Colonic mucosa (tissue), 4 donors: ENCODE measurements at regions not wholly inside any gene's neighbourhood (a gene's known extent, or its start where the extent isn't known, plus 50 kb on each side); places are given as distances from the start of the nearest gene placed in this dataset.

Source experiments
- DNase-seq: peaks from one replicate; pipeline ENCODE4 v3.0.0-alpha.2; 2020
- H3K27ac ChIP-seq: fragments of 200-600 bp; one replicate; pipeline ENCODE4 v1.8.0; 2021
- H3K27me3 ChIP-seq: fragments of 200-600 bp; one replicate; pipeline ENCODE4 v1.8.0; 2021
- H3K36me3 ChIP-seq: fragments of 200-600 bp; one replicate; pipeline ENCODE4 v1.8.0; 2021
- H3K4me1 ChIP-seq: fragments of 200-600 bp; one replicate; pipeline ENCODE4 v1.8.0; 2021; ENCODE audit warnings: mild to moderate bottlenecking
- H3K4me3 ChIP-seq: fragments of 200-600 bp; one replicate; pipeline ENCODE4 v1.8.0; 2021
- H3K9ac ChIP-seq, 2 donors: one replicate each; pipeline ENCODE4 v1.7.0; 2013; ENCODE audit warnings: control low read depth in 2 of 2, low read depth in 2 of 2, low read length in 2 of 2
- H3K9me3 ChIP-seq: fragments of 200-600 bp; one replicate; pipeline ENCODE4 v1.8.0; 2021
- CTCF ChIP-seq: fragments of 200-600 bp; IDR thresholded peaks from one replicate; pipeline ENCODE4 v1.8.0; 2022; ENCODE audit warnings: antibody characterized with exemption, mild to moderate bottlenecking
- intact Hi-C: fragments of 100-400 bp; cut with DNase I; formaldehyde crosslinking; loops from one replicate; pipeline ENCODE4 v1.14.1; 2022
- donor health status: healthy.
- donor health status: DM: no; HTN: no; CAD: no.
- donor health status: DM: no; HTN: no; CAD: no.

GRCh38 chr2:220782609-220783113 is 789.4 kb downstream of the EPHA4 start:
- Histone ChIP-seq H3K27ac (no peak overlapping the region), H3K27me3 (no peaks in the 10 kb centered on the region), H3K36me3 (no peaks in the 10 kb centered on the region), H3K9me3 (no peaks in the 10 kb centered on the region), H3K4me1 (no peaks in the 10 kb centered on the region), H3K9ac (no peak overlapping the region), H3K4me3 (no peak overlapping the region)
- no peak for TF ChIP-seq CTCF
- intact Hi-C loops, result no loop called here
- DNase-seq, result no peak

- H3K4me1 ChIP-seq, result no peaks in the 10 kb centered on the region
- no peak overlapping the region for H3K9ac ChIP-seq
- intact Hi-C loops, result no loop called here
These were observed 788.4 kb downstream of the EPHA4 start for GRCh38 chr2:220783671-220784070.

GRCh38 chr2:220785178-220785577 is 786.9 kb downstream of the EPHA4 start:
- TF ChIP-seq CTCF, result no peak
- no peak for DNase-seq
- Histone ChIP-seq H3K27me3 (no peaks in the 10 kb centered on the region), H3K4me3 (no peak overlapping the region), H3K4me1 (no peaks in the 10 kb centered on the region), H3K27ac (no peak overlapping the region), H3K36me3 (no peaks in the 10 kb centered on the region), H3K9ac (no peak overlapping the region), H3K9me3 (no peaks in the 10 kb centered on the region)
- intact Hi-C loops, result no loop called here

More at GRCh38 chr2:220783671-220784070, 788.4 kb downstream of the EPHA4 start:
- TF ChIP-seq CTCF, result no peak
- no peak for DNase-seq
- Histone ChIP-seq H3K4me3 (no peak overlapping the region), H3K27ac (no peak overlapping the region), H3K9me3 (no peaks in the 10 kb centered on the region), H3K27me3 (no peaks in the 10 kb centered on the region), H3K36me3 (no peaks in the 10 kb centered on the region)

GRCh38 chr2:220786216-220786615 is 785.9 kb downstream of the EPHA4 start:
- Histone ChIP-seq H3K4me1 (no peaks in the 10 kb centered on the region), H3K36me3 (no peaks in the 10 kb centered on the region), H3K27ac (no peak overlapping the region), H3K9ac (no peak overlapping the region), H3K27me3 (no peaks in the 10 kb centered on the region), H3K9me3 (no peaks in the 10 kb centered on the region), H3K4me3 (no peak overlapping the region)
- no peak for DNase-seq
- no peak for TF ChIP-seq CTCF
- intact Hi-C loops, result no loop called here

- H3K27ac ChIP-seq, result no peak overlapping the region
- no peak overlapping the region for H3K4me3 ChIP-seq
- no peaks in the 10 kb centered on the region for H3K27me3 ChIP-seq
- no peak overlapping the region for H3K9ac ChIP-seq
- no peaks in the 10 kb centered on the region for H3K4me1 ChIP-seq
- intact Hi-C loops, result no loop called here
- TF ChIP-seq CTCF, result no peak
- H3K36me3 ChIP-seq, result no peaks in the 10 kb centered on the region
- no peak for DNase-seq
- no peaks in the 10 kb centered on the region for H3K9me3 ChIP-seq
These were observed 784.9 kb downstream of the EPHA4 start for GRCh38 chr2:220787251-220787650.
